ENCODE measurements at regions not wholly inside any gene's neighbourhood (a gene's known extent, or its start where the extent isn't known, plus 50 kb on each side); places are given as distances from the start of the nearest gene placed in this dataset.

GRCh38 chr4:8688908-8689445 is 96.4 kb downstream of the CPZ start:
- no peak for TF ChIP-seq CTCF (IDR thresholded peaks at IDR 0.05)
- H3K4me3 ChIP-seq (replicated peaks in 1 of 3) = no peak overlapping the region
- DNase-seq = no peak
- H3K27me3 ChIP-seq = no peaks in the 10 kb centered on the region
- H3K36me3 ChIP-seq = no peaks in the 10 kb centered on the region
- H3K9me3 ChIP-seq = no peaks in the 10 kb centered on the region
- H3K27ac ChIP-seq = no peak overlapping the region
- H3K4me1 ChIP-seq = no peaks in the 10 kb centered on the region
- intact Hi-C loops (cut with DNase I) = no loop called here
- whole genome bisulfite sequencing, 2 donors = 74 to 80% methylated on average over 19 of the region's 19 CpGs

GRCh38 chr4:8688041-8688907 is 95.7 kb downstream of the CPZ start:
- H3K4me3 ChIP-seq (replicated peaks in 1 of 3) = no peak overlapping the region
- TF ChIP-seq POLR2A (IDR thresholded peaks at IDR 0.05) (no peak), CTCF (IDR thresholded peaks at IDR 0.05) (peak in 2 of 6 experiments; percentile 16 to 43)
- H3K4me1 ChIP-seq = no peaks in the 10 kb centered on the region
- H3K9me3 ChIP-seq = no peaks in the 10 kb centered on the region
- 17% methylated on average over 39 to 41 of the region's 41 CpGs for WGBS, 2 donors
- no peaks in the 10 kb centered on the region for H3K36me3 ChIP-seq
- H3K27me3 ChIP-seq = no peaks in the 10 kb centered on the region
- no peak overlapping the region for H3K27ac ChIP-seq
- DNase-seq = no peak
- intact Hi-C loops (cut with DNase I) = no loop called here

GRCh38 chr4:8687083-8687482 is 94.5 kb downstream of the CPZ start:
- Histone ChIP-seq H3K36me3 (no peaks in the 10 kb centered on the region), H3K4me3 (replicated peaks in 1 of 3) (no peak overlapping the region), H3K9me3 (no peaks in the 10 kb centered on the region), H3K4me1 (no peaks in the 10 kb centered on the region), H3K27ac (no peak overlapping the region), H3K27me3 (no peaks in the 10 kb centered on the region)
- 91 to 94% methylated on average over 1 of the region's 1 CpG for WGBS, 2 donors
- intact Hi-C loops (cut with DNase I) = no loop called here
- no peak for DNase-seq
- TF ChIP-seq CTCF (IDR thresholded peaks at IDR 0.05) (no peak), POLR2A (IDR thresholded peaks at IDR 0.05) (no peak)

GRCh38 chr4:8685831-8686230 is 93.3 kb downstream of the CPZ start:
- WGBS, 2 donors = 67 to 84% methylated on average over 4 to 6 of the region's 6 CpGs
- Histone ChIP-seq H3K36me3 (no peaks in the 10 kb centered on the region), H3K9me3 (no peaks in the 10 kb centered on the region), H3K27me3 (no peaks in the 10 kb centered on the region), H3K4me1 (no peaks in the 10 kb centered on the region), H3K27ac (no peak overlapping the region), H3K4me3 (replicated peaks in 1 of 3) (no peak overlapping the region)
- DNase-seq = no peak
- TF ChIP-seq POLR2A (IDR thresholded peaks at IDR 0.05) = no peak
- TF ChIP-seq CTCF (IDR thresholded peaks at IDR 0.05) = no peak
- intact Hi-C loops (cut with DNase I) = no loop called here

GRCh38 chr4:8683462-8683861 is 90.9 kb downstream of the CPZ start:
- WGBS, 2 donors = 91 to 92% methylated on average over 5 of the region's 5 CpGs
- TF ChIP-seq POLR2A (IDR thresholded peaks at IDR 0.05) (no peak), CTCF (IDR thresholded peaks at IDR 0.05) (no peak)
- intact Hi-C loops (cut with DNase I) = no loop called here
- H3K4me1 ChIP-seq = no peaks in the 10 kb centered on the region
- no peaks in the 10 kb centered on the region for H3K36me3 ChIP-seq
- H3K27ac ChIP-seq = no peak overlapping the region
- DNase-seq = no peak
- H3K4me3 ChIP-seq (replicated peaks in 1 of 3) = no peak overlapping the region
- no peaks in the 10 kb centered on the region for H3K27me3 ChIP-seq
- H3K9me3 ChIP-seq = no peaks in the 10 kb centered on the region

Data from thyroid gland (tissue), 4 donors.